ENCODE measurements at regions not wholly inside any gene's neighbourhood (a gene's known extent, or its start where the extent isn't known, plus 50 kb on each side); places are given as distances from the start of the nearest gene placed in this dataset.

DNA sequence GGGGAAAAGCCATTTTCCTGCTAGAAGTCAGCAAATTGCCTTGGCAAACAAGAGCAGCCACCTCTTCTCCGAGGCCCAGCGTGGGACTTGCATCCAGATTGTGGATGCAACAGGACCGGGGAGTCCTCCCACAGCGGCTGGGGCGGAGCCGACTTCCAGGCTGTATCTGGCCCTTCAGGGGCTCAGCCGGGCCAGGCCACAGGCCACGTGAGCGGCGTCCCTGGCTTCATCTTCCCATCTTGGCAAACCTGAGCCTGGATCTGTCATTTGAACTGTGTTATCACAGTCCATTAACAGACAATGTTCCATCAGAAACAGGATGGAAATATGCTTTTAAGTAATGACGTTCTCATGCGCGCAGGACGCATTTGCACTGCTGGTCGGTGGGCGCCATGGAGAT, 483.5 kb upstream of the SALL3 start:
- Mint-ChIP-seq H3K27ac (no peak overlapping the region), H3K36me3 (ENCODE audit: low read depth) (no peaks in the 10 kb centered on the region), H3K9me3 (peaks cover 14% of the 10 kb centered on the region), H3K4me3 (no peak overlapping the region), H3K4me1 (peaks cover 7% of the 10 kb centered on the region), H3K27me3 (ENCODE audit: low read depth, poor library complexity) (peaks cover 4% of the 10 kb centered on the region)
- TF ChIP-seq, protein P1, sequence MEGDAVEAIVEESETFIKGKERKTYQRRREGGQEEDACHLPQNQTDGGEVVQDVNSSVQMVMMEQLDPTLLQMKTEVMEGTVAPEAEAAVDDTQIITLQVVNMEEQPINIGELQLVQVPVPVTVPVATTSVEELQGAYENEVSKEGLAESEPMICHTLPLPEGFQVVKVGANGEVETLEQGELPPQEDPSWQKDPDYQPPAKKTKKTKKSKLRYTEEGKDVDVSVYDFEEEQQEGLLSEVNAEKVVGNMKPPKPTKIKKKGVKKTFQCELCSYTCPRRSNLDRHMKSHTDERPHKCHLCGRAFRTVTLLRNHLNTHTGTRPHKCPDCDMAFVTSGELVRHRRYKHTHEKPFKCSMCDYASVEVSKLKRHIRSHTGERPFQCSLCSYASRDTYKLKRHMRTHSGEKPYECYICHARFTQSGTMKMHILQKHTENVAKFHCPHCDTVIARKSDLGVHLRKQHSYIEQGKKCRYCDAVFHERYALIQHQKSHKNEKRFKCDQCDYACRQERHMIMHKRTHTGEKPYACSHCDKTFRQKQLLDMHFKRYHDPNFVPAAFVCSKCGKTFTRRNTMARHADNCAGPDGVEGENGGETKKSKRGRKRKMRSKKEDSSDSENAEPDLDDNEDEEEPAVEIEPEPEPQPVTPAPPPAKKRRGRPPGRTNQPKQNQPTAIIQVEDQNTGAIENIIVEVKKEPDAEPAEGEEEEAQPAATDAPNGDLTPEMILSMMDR (IDR thresholded peaks at IDR 0.05), result no peak
- no peak for DNase-seq

DNA sequence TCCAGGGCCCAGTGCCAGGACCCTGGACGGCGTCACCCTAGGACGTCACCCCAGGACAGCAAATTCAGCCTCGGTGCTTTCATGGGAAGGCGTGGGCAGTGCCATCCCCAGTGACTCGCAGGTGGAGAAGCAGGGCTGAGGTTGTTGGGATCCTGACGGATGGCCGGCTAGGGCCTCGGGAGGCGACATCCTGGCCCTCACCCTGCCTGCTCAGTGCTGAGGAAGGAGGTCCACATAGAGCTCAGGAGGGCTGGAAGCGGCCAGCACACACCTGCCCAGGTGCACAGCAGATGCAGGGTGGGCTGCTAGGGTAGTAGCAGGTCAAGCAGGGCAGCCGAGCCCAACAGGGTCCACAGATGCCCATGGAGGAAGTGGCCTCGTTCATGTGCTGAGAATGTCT, 482.0 kb upstream of the SALL3 start:
- Mint-ChIP-seq H3K4me1 (peaks cover 7% of the 10 kb centered on the region), H3K27me3 (ENCODE audit: low read depth, poor library complexity) (peaks cover 4% of the 10 kb centered on the region), H3K36me3 (ENCODE audit: low read depth) (no peaks in the 10 kb centered on the region), H3K9me3 (peaks cover 11% of the 10 kb centered on the region), H3K27ac (peak overlapping the region; percentile 68), H3K4me3 (no peak overlapping the region)
- TF ChIP-seq, protein P1 (IDR thresholded peaks at IDR 0.05), result no peak
- no peak for DNase-seq

DNA sequence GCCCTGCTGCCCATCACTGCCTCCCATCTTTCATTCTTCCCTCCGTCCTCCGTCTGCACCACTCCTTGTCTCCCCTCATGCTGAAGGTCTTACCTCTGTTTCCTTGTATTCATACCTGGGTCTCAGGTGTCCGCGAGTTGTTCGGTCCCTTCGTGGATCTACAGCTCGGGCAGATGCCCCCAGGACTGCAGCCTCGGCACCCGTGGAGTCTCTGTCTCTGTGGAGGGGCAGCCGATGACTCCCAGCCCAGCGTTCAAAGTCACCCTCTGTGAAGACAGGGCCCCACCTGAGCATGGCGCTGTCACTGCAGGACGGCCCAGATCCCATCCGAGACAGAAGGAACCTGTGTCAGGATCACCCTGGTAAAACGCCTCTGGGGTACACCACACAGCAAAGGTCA, 480.0 kb upstream of the SALL3 start:
- Mint-ChIP-seq H3K9me3 (peaks cover 18% of the 10 kb centered on the region), H3K27ac (no peak overlapping the region), H3K4me3 (no peak overlapping the region), H3K4me1 (peaks cover 7% of the 10 kb centered on the region), H3K27me3 (ENCODE audit: low read depth, poor library complexity) (peaks cover 4% of the 10 kb centered on the region), H3K36me3 (ENCODE audit: low read depth) (peaks cover 6% of the 10 kb centered on the region)
- TF ChIP-seq, protein P1 (IDR thresholded peaks at IDR 0.05), result no peak
- DNase-seq, result no peak

DNA sequence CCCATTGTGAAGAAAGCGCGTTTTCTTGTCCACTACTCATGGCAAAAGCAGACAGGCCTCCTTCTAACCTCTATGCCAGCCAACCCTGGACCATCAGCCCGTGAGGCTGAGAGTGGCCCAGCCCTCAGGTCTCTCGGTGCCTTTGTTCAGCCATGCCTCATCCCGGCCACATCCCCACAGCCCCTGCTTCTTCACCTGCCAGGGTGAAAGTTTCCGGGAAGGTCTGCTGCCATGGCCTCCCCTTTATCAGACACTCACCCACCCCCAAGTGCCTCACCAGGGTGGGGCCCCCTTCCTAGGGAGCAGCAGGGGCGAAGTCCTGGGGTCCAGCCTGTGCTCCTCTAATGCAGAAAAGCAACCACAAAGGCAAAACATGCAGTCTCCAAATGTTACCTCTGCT, 478.4 kb upstream of the SALL3 start:
- Mint-ChIP-seq H3K4me3 (no peak overlapping the region), H3K36me3 (ENCODE audit: low read depth) (peaks cover 6% of the 10 kb centered on the region), H3K9me3 (peaks cover 18% of the 10 kb centered on the region), H3K4me1 (peaks cover 19% of the 10 kb centered on the region), H3K27me3 (ENCODE audit: low read depth, poor library complexity) (peaks cover 4% of the 10 kb centered on the region), H3K27ac (no peak overlapping the region)
- TF ChIP-seq, protein P1 (IDR thresholded peaks at IDR 0.05), result no peak
- DNase-seq, result no peak

DNA sequence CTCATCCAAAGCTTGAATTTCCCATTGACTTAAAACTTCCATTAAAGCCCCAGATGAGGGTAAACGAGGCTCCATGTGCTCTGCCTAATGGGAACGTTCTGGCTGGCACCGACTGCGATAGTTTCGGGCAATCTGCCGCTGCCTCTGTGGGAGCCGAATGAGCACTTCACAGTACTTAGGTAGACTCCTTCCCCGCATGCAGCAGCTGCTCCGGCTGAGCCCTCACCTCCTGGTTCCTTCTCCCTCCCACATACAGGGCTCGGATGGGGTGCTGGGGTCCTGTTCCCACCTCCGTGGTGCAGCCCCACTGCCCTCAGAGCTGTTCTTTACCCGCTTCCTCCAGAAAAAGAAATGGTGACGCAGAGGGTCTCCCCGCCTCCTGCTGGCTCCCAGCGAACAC, 476.5 kb upstream of the SALL3 start:
- DNase-seq, result no peak
- Mint-ChIP-seq H3K4me1 (peaks cover 35% of the 10 kb centered on the region), H3K27ac (no peak overlapping the region), H3K4me3 (no peak overlapping the region), H3K27me3 (ENCODE audit: low read depth, poor library complexity) (peaks cover 4% of the 10 kb centered on the region), H3K36me3 (ENCODE audit: low read depth) (peaks cover 6% of the 10 kb centered on the region), H3K9me3 (peaks cover 18% of the 10 kb centered on the region)
- TF ChIP-seq, protein P1 (IDR thresholded peaks at IDR 0.05), result no peak

DNA sequence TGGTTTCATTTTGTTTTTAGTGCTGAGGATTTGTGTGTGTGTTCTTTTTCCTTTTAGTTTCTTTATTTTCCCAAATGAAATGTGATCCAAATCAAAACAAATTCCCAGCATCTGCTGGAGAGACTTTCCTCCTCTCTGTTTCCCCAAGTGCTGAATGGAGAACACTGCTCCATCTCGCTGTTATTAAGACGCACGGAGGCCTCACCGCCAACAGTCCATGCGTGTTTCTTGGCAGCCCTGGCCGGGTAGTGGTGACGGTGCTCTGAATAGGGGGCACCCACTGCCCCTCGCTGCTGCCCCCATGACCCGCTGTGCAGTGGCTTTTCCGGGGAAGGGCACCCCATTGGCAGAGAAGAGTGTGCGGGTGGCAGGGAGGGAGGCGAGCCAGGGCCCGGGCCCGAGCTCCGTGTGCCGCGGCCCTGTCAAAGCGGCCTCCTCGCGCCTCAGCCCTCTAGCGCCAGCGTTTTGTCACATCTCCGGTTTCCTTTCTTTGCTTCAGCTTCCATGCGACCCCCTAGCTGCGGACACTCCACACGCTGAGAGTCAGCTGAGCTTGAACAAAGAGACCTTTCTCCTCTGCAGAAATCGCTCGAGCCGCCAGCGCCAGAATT, 473.7 kb upstream of the SALL3 start:
- peaks cover 5% of the 10 kb centered on the region for H3K27me3 Mint-ChIP-seq (ENCODE audit: low read depth, poor library complexity)
- H3K4me3 Mint-ChIP-seq, result peak overlapping the region; percentile 37
- TF ChIP-seq, protein P1 (IDR thresholded peaks at IDR 0.05), result peak; percentile 25
- no peak overlapping the region for H3K27ac Mint-ChIP-seq
- DNase-seq, result peak; percentile 65
- peaks cover 18% of the 10 kb centered on the region for H3K9me3 Mint-ChIP-seq
- peaks cover 6% of the 10 kb centered on the region for H3K36me3 Mint-ChIP-seq (ENCODE audit: low read depth)
- H3K4me1 Mint-ChIP-seq, result peaks cover 41% of the 10 kb centered on the region
